GM18907 (cell line): ENCODE measurements at regions not wholly inside any gene's neighbourhood (a gene's known extent, or its start where the extent isn't known, plus 50 kb on each side); places are given as distances from the start of the nearest gene placed in this dataset.

Source experiments
- ATAC-seq: cut with Tn5 transposase; IDR thresholded peaks from one replicate; pipeline ENCODE4 v1.9.1; 2021; ENCODE audit warnings: mild to moderate bottlenecking, moderate library complexity; ENCODE audit not compliant: unreplicated experiment

- ATAC-seq: no peak
Measured at GRCh38 chr20:24277196-24277595, 192.2 kb upstream of the SYNDIG1 start.

GRCh38 chr20:24275946-24276705, 193.3 kb upstream of the SYNDIG1 start:
- ATAC-seq: no peak

GRCh38 chr20:24273251-24273650, 196.2 kb upstream of the SYNDIG1 start:
- ATAC-seq: no peak

- no peak for ATAC-seq
Measured at GRCh38 chr20:24261351-24261750, 208.1 kb upstream of the SYNDIG1 start.

- no peak for ATAC-seq
Measured at GRCh38 chr20:24257171-24257570, 212.3 kb upstream of the SYNDIG1 start.

DNA sequence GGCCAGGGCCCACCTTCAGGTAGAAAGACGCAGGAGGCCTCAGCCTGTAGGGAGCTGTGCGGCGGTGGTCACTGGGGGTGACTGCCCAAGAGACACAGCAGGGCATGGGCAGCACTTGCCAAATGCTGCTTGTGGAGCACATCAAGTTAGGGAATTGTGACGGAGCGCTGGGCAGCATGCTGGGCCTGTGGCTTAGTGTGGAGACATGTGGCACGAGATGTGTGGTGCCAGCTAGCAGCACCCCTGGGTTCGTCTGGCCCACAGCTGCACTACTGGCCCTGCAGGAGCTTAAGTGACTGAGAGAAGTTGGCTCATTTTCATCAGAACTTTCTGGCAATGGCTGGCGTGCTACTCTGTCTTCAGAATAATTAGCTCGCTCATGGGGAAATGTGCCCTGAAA, 213.1 kb upstream of the SYNDIG1 start:
- no peak for ATAC-seq

DNA sequence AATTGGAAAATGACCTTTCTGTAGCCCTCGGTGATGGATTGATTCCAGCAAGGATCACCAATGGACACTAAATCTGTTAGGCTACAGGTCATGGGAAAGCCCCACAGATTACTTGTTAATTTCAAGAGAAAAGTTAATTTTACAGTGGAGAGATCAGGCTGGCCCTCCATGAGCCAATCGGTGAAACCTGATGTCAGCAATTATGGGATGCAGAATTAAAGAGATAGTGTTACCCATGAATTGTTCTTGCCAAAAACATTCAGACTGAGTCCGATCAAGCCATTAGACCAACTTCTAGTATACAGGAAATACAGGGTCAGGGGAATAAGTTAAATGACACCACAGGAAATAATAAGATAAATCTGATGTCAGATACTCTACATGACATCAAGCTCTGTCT, 214.9 kb upstream of the SYNDIG1 start:
- no peak for ATAC-seq

GRCh38 chr20:24253321-24253720, 216.1 kb upstream of the SYNDIG1 start:
- no peak for ATAC-seq

DNA sequence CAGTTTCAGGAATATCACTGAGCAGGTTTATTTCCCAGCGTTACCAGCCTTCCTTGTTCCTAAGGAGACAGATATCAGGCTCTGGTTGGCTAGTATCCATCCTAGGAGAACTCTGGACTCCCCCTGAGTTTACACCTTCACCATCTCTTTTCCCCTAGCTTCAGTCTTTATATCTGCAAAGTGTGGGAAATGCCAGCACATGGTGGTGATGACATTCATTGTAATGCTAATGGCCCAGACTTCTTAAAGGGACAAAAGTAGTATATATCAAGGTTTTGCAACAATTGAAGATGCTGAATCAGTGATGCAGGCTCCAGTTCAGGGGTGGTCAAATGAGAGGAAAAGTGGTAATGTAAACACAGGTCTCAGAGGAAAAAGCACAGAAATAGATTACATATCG, 224.3 kb upstream of the SYNDIG1 start:
- no peak for ATAC-seq

- no peak for ATAC-seq
Measured at GRCh38 chr20:24242763-24243162, 226.7 kb upstream of the SYNDIG1 start.

DNA sequence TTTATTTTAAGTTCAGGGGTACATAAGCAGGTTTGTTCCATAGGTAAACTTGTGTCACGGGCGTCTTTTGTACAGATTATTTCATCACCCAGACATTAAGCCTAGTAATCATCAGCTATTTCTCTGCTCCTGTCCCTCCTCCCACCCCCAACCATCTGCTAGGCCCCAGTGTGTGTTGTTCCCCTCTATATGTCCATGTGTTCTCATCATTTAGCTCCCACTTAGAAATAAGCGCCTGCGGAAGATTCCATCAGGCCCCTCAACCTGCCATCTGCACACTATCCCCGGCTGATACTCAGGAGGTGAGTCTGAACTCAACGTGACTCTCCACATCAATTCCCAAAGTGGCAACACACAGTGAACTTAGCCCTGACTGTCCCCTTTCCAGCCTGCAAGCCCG, 228.0 kb upstream of the SYNDIG1 start:
- ATAC-seq: no peak

DNA sequence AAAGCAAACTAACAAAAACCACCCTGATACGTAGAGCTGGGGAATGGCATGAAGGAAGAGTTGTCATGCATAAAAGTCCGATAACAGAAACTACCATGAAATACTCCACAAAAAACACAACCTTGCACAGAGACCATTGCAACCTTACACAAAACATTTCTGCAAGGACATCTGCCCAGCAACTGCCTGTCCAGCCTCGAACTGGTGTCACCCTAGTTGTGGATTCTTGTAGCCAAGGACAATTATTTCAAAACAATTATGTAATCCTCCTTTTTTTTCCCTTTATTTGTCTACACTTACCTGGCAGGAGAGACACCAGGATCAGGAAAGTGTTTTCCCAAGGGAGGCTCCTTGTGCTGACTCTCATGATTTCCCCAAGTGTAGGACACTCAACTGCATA, 232.5 kb upstream of the SYNDIG1 start:
- ATAC-seq: no peak

GRCh38 chr20:24236201-24236600, 233.2 kb upstream of the SYNDIG1 start:
- no peak for ATAC-seq

DNA sequence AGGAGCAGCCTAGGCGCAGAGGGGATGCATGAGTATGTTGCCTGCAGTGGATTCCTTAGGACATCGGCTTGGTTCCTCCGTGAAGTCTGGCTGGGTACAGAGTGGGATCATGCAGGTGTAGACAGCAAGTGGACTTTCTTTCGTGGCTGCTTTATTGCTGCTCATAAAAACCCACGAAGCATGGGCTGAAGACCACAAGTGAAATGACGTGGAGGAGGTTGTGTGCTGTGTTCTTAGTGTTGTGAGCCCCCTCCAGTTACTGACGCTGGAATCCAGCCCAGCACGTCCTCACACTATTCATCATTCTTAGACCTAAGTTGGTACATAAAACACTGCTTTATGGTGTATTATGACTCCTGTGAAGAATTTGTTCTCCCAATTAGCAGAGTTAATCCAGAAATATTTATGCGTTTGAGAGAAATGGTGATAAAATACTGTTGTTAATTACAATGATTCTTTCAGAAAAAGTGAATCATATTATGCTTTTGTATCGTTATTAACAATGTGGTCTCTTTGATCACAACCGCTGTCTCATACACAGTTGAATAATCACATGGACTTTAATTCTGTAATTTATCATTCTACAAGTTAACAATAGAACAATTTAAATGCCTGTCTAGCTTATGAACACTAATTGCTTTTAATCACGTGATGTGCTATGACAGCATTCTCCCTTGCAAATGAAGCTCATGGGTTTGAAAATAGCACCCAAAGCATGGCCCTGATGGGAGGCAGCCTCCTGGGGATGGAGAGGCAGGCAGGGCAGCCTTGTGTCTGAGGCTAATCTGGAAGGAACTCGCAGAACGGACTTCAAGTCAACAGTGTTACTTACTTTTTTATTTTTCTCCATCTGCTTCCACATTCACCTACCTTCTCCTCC, 233.9 kb upstream of the SYNDIG1 start:
- ATAC-seq: no peak

DNA sequence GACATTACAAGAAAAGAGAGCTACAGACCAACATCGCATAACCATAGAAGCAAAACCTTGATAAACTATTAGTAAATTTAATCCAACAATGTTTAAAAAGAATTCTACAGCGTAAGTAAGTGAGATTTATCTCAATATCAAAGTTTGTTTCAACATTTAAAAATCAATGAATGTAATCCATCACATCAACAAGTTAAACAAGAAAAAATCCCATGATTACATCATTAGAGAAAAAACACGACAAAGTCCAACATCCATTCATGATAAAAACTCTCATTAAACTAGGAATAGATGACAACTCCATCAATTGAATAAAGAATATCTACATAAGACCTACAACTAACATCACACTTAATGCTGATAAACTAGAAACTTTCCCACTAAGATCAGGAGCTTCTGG, 239.0 kb upstream of the GGTLC1 start:
- ATAC-seq: no peak

- no peak for ATAC-seq
Measured at GRCh38 chr20:24212494-24212893, 223.9 kb upstream of the GGTLC1 start.

GRCh38 chr20:24211972-24212371, 223.4 kb upstream of the GGTLC1 start:
- no peak for ATAC-seq

- ATAC-seq: no peak
Measured at GRCh38 chr20:24210356-24210755, 221.8 kb upstream of the GGTLC1 start.

DNA sequence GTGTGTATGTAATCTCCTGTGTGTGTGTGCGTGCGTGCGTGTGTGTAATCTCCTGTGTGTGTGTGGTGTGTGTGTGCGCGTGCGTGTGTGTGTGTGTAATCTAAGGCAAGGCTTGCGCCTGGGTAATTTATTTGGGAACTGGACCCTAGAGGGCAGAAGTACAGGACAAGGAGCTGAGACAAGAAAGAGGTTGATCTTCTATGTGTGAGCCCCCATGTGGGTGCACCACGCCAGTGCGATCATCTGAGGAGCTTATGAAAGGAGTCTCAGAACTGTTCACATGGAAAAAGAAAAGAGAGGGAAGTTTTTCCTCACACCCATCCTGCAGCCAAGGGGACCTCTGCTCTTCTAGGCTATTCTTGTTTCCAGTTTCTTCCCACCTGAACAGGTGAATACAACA, 220.1 kb upstream of the GGTLC1 start:
- no peak for ATAC-seq

- ATAC-seq: no peak
Measured at GRCh38 chr20:24207803-24208300, 219.3 kb upstream of the GGTLC1 start.

DNA sequence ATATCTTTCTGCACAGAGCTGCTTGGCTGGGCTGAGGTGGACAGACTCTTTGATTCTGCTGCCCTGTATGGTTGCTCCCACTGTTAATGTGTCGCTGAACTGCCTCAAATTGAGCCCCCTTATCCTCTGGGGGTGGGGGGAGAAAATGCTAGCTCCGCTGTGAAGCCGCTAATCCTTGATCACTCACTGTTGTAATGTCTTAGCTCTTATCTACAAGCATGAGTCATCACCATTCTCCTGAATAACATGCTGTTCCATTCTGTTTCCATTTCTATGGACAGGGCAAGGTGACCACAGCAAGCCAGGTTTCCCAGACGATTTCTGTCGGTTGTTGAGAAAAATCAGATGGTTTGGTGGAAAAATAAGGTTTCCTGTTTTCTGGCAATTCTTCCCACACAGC, 218.4 kb upstream of the GGTLC1 start:
- ATAC-seq: no peak
